ENCODE measurements at regions not wholly inside any gene's neighbourhood (a gene's known extent, or its start where the extent isn't known, plus 50 kb on each side); places are given as distances from the start of the nearest gene placed in this dataset.

GRCh38 chr1:14309984-14310383 is 288.5 kb upstream of the KAZN start:
- Histone ChIP-seq H3K4me3 (no peak overlapping the region), H3K27ac (no peak overlapping the region), H3K9me3 (replicated peaks in 1 of 3) (no peaks in the 10 kb centered on the region), H3K36me3 (replicated peaks in 1 of 2) (no peaks in the 10 kb centered on the region), H3K27me3 (no peaks in the 10 kb centered on the region), H3K4me1 (replicated peaks in 1 of 2) (peaks cover 0 to 4% of the 10 kb centered on the region in 2 donors)
- 81 to 92% (median 87%) methylated on average over 3 of the region's 3 CpGs for WGBS, 4 donors
- intact Hi-C loops (cut with DNase I), result no loop called here
- TF ChIP-seq CTCF (IDR thresholded peaks at IDR 0.05) (no peak), POLR2A (IDR thresholded peaks at IDR 0.05) (no peak)
- DNase-seq, result no peak

- intact Hi-C loops (cut with DNase I), result no loop called here
- H3K27me3 ChIP-seq, result no peaks in the 10 kb centered on the region
- no peak for DNase-seq
- no peak overlapping the region for H3K4me3 ChIP-seq
- no peaks in the 10 kb centered on the region for H3K36me3 ChIP-seq (replicated peaks in 1 of 2)
- 87 to 90% (median 89%) methylated on average over 9 of the region's 9 CpGs for WGBS, 4 donors
- no peak overlapping the region for H3K27ac ChIP-seq
- H3K9me3 ChIP-seq (replicated peaks in 1 of 3), result no peaks in the 10 kb centered on the region
- H3K4me1 ChIP-seq (replicated peaks in 1 of 2), result no peaks in the 10 kb centered on the region
- TF ChIP-seq POLR2A (IDR thresholded peaks at IDR 0.05), result no peak
- TF ChIP-seq CTCF (IDR thresholded peaks at IDR 0.05), result no peak
Measured at GRCh38 chr1:14310476-14310875, 288.0 kb upstream of the KAZN start.

GRCh38 chr1:14313731-14314431 is 284.6 kb upstream of the KAZN start:
- Histone ChIP-seq H3K27me3 (no peaks in the 10 kb centered on the region), H3K4me1 (replicated peaks in 1 of 2) (no peaks in the 10 kb centered on the region), H3K36me3 (replicated peaks in 1 of 2) (no peaks in the 10 kb centered on the region), H3K4me3 (no peak overlapping the region), H3K9me3 (replicated peaks in 1 of 3) (no peaks in the 10 kb centered on the region), H3K27ac (no peak overlapping the region)
- intact Hi-C loops (cut with DNase I), result no loop called here
- DNase-seq, result no peak
- TF ChIP-seq CTCF (IDR thresholded peaks at IDR 0.05), result no peak
- TF ChIP-seq POLR2A (IDR thresholded peaks at IDR 0.05), result no peak
- 63 to 72% (median 68%) methylated on average over 1 of the region's 1 CpG for WGBS, 4 donors

- Histone ChIP-seq H3K4me1 (replicated peaks in 1 of 2) (no peaks in the 10 kb centered on the region), H3K36me3 (replicated peaks in 1 of 2) (no peaks in the 10 kb centered on the region), H3K4me3 (no peak overlapping the region), H3K27ac (no peak overlapping the region), H3K27me3 (no peaks in the 10 kb centered on the region), H3K9me3 (replicated peaks in 1 of 3) (no peaks in the 10 kb centered on the region)
- no peak for TF ChIP-seq POLR2A (IDR thresholded peaks at IDR 0.05)
- no peak for TF ChIP-seq CTCF (IDR thresholded peaks at IDR 0.05)
- 56 to 80% (median 73%) methylated on average over 1 of the region's 1 CpG for WGBS, 4 donors
- intact Hi-C loops (cut with DNase I), result no loop called here
- DNase-seq, result no peak
Measured at GRCh38 chr1:14318830-14319229, 279.7 kb upstream of the KAZN start.
